ENCODE measurements at regions not wholly inside any gene's neighbourhood (a gene's known extent, or its start where the extent isn't known, plus 50 kb on each side); places are given as distances from the start of the nearest gene placed in this dataset.
"Not testable (repeated sequence)": the region's sequence is repeated elsewhere in the genome, so short reads cannot be mapped to it uniquely, and the experiment has no call there.

DNA sequence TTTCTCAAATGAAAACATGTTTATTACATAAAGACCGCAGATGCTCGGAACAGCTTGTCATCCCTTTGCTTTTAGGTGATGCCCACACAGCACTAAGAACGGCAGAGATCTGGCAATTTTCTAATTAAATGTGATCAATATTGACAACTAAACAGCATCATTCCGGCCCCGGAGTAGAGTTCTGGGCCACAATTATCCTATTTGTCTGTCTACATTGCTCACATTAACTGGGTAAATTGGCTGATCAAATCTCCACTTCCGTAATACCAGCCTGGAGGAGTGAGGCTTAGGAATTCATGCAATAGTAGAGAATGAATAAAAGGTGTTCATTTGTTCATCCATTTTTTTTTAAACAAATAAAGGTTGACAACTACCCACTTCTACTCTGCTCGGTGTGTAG, 245.1 kb upstream of the C9orf72 start:
- intact Hi-C loops (cut with micrococcal nuclease) = no loop called here
- Histone ChIP-seq H3K36me3 (no peaks in the 10 kb centered on the region), H3K27me3 (ENCODE audit: low read depth) (no peaks in the 10 kb centered on the region), H3K9me3 (replicated peaks) (no peaks in the 10 kb centered on the region), H3K4me1 (no peaks in the 10 kb centered on the region), H3K27ac (replicated peaks) (no peak overlapping the region), H3K4me3 (no peak overlapping the region)
- no peak for DNase-seq
- TF ChIP-seq, protein P1, sequence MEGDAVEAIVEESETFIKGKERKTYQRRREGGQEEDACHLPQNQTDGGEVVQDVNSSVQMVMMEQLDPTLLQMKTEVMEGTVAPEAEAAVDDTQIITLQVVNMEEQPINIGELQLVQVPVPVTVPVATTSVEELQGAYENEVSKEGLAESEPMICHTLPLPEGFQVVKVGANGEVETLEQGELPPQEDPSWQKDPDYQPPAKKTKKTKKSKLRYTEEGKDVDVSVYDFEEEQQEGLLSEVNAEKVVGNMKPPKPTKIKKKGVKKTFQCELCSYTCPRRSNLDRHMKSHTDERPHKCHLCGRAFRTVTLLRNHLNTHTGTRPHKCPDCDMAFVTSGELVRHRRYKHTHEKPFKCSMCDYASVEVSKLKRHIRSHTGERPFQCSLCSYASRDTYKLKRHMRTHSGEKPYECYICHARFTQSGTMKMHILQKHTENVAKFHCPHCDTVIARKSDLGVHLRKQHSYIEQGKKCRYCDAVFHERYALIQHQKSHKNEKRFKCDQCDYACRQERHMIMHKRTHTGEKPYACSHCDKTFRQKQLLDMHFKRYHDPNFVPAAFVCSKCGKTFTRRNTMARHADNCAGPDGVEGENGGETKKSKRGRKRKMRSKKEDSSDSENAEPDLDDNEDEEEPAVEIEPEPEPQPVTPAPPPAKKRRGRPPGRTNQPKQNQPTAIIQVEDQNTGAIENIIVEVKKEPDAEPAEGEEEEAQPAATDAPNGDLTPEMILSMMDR (IDR thresholded peaks at IDR 0.05; ENCODE audit: borderline replicate concordance) = no peak

DNA sequence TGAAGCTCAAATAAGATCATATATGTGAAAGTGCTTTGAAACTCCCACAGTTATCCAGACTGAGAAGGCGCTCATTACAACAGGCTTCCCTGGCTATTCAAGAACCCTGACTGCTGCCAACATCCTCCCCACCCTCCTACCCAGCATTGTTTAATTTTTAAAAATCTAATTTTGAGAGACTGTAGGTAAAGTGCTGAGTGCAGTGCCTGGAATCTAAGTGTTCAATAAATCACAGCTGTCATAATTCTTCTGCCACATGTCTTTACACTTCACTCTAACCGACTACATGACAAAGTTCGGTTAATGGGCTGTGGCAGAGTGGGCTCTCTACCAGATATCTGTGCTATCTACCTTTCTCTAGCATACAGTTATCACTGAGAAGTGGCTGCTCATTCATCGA, 255.6 kb upstream of the C9orf72 start:
- H3K9me3 ChIP-seq (replicated peaks) = no peaks in the 10 kb centered on the region
- H3K4me3 ChIP-seq = no peak overlapping the region
- H3K4me1 ChIP-seq = no peaks in the 10 kb centered on the region
- no peak for DNase-seq
- no peaks in the 10 kb centered on the region for H3K27me3 ChIP-seq (ENCODE audit: low read depth)
- intact Hi-C loops (cut with micrococcal nuclease) = no loop called here
- no peak overlapping the region for H3K27ac ChIP-seq (replicated peaks)
- TF ChIP-seq, protein P1 (IDR thresholded peaks at IDR 0.05; ENCODE audit: borderline replicate concordance) = no peak
- H3K36me3 ChIP-seq = no peaks in the 10 kb centered on the region

DNA sequence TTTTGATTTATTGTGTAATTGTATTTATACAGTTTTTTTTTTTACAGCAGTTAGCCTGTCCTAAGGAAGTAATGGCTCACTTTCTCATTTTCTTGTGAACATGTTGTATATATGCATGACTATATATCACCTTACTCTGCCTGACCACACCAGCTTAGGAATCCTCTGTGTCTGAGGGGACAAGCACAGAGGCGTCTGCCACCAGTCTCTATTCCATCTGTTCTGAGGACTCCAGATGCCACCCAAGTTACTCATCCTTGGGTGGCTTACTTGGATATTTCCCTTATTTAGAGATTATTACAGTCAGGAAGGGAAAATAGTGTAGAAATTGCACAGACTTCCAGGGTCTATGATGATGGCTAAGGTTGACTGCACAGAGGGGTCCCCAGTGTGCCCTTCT, 256.3 kb upstream of the C9orf72 start:
- intact Hi-C loops (cut with micrococcal nuclease) = no loop called here
- no peak overlapping the region for H3K27ac ChIP-seq (replicated peaks)
- H3K4me1 ChIP-seq = no peaks in the 10 kb centered on the region
- no peak overlapping the region for H3K4me3 ChIP-seq
- H3K27me3 ChIP-seq (ENCODE audit: low read depth) = no peaks in the 10 kb centered on the region
- H3K9me3 ChIP-seq (replicated peaks) = no peaks in the 10 kb centered on the region
- no peak for DNase-seq
- H3K36me3 ChIP-seq = no peaks in the 10 kb centered on the region
- TF ChIP-seq, protein P1 (IDR thresholded peaks at IDR 0.05; ENCODE audit: borderline replicate concordance) = no peak

DNA sequence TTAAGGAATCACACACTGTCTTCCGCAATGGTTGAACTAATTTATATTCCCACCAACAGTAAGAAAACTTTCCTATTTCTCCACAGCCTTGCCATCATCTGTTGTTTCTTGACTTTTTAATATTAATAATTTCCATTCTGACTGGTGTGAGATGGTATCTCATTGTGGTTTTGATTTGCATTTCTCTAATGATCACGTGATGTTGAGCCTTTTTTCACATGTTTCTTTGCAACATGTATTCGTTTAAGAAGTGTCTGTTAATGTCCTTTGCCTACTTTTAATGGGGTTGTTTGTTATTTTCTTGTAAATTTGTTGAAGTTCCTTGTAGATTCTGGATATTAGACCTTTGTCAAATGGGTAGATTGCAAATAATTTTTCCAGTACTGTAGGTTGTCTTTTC, 258.8 kb upstream of the C9orf72 start:
- DNase-seq; H3K4me3 ChIP-seq; H3K27ac ChIP-seq (replicated peaks); H3K36me3 ChIP-seq; intact Hi-C loops (cut with micrococcal nuclease); H3K4me1 ChIP-seq; H3K9me3 ChIP-seq (replicated peaks): not testable (repeated sequence)
- H3K27me3 ChIP-seq (ENCODE audit: low read depth) = peaks cover 12% of the 10 kb centered on the region

DNA sequence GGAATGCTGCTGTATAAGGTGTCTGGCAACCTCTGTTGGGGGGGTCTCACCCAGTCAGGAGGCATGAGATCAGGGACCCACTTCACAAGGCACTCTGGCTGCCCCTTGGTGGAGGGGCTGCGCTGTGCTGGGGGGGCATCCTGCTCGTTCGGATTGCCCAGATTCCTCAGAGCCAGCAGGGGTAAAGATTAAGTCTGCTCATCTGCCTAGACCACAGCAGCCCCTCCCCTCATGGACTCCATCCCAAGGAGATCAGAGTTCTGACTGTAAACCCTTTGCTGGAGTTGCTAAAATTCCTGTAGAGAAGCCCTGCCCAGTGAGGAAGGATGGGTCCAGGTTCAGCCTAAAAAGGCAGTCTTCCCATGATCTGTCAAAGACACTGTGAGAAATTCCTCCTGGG, 262.0 kb upstream of the C9orf72 start:
- TF ChIP-seq, protein P1 (IDR thresholded peaks at IDR 0.05; ENCODE audit: borderline replicate concordance) = no peak
- no peaks in the 10 kb centered on the region for H3K9me3 ChIP-seq (replicated peaks)
- intact Hi-C loops (cut with micrococcal nuclease) = no loop called here
- DNase-seq = no peak
- no peak overlapping the region for H3K27ac ChIP-seq (replicated peaks)
- no peaks in the 10 kb centered on the region for H3K4me1 ChIP-seq
- H3K27me3 ChIP-seq (ENCODE audit: low read depth) = peaks cover 12% of the 10 kb centered on the region
- no peak overlapping the region for H3K4me3 ChIP-seq
- no peaks in the 10 kb centered on the region for H3K36me3 ChIP-seq

DNA sequence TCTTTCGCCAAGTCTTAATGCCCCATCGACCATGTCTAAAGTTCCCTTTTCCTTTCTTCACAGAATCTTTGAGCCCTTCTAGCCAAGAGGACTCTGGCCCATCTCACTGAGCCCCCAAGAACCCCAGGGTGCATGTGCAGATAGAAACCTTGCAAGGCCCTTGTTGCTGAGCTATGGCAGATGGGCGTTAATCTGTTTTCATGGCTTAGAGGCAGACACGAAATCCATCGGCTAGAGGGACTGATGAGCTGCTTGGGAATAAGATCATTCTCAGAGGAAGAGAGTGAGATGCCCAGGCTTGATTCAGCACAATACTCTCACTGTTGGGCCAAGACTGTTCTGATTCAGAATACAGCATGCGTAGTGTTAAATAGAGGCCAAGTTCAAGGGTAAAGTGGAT, 262.5 kb upstream of the C9orf72 start:
- Histone ChIP-seq H3K9me3 (replicated peaks) (no peaks in the 10 kb centered on the region), H3K4me1 (no peaks in the 10 kb centered on the region), H3K27ac (replicated peaks) (no peak overlapping the region), H3K36me3 (no peaks in the 10 kb centered on the region), H3K27me3 (ENCODE audit: low read depth) (peaks cover 14% of the 10 kb centered on the region), H3K4me3 (no peak overlapping the region)
- DNase-seq = no peak
- intact Hi-C loops (cut with micrococcal nuclease) = no loop called here
- TF ChIP-seq, protein P1 (IDR thresholded peaks at IDR 0.05; ENCODE audit: borderline replicate concordance) = no peak

All from left ventricle myocardium inferior (tissue), 1 donor.